Calu3 (cell line): ENCODE measurements at regions not wholly inside any gene's neighbourhood (a gene's known extent, or its start where the extent isn't known, plus 50 kb on each side); places are given as distances from the start of the nearest gene placed in this dataset.

ENCODE experiments used
- BruUV-seq: library from RNA; stranded (reverse); fragments of 400-500 nt; replicated peaks from 2 replicates; lab custom pipeline; 2021; lab: Mats Ljungman, UMichigan
- CTCF ChIA-PET: fragments of 300-600 bp; sonication (Branson Sonifier 250); formaldehyde crosslinking; loops from one replicate; lab custom pipeline; 2022; ENCODE audit warnings: antibody characterized with exemption; lab: Charles Lee
- DNase-seq: peaks from one replicate; pipeline ENCODE4 v3.0.0; 2022
- H3K27ac Mint-ChIP-seq: one replicate; pipeline ENCODE4 v1.8.0; 2022; ENCODE audit warnings: mixed read lengths; ENCODE audit not compliant: unreplicated experiment
- H3K27me3 Mint-ChIP-seq: one replicate; pipeline ENCODE4 v1.8.0; 2022; ENCODE audit warnings: mixed read lengths; ENCODE audit not compliant: unreplicated experiment
- H3K36me3 Mint-ChIP-seq: one replicate; pipeline ENCODE4 v1.8.0; 2022; ENCODE audit warnings: mild to moderate bottlenecking, moderate library complexity, mixed read lengths; ENCODE audit not compliant: insufficient read depth, unreplicated experiment
- H3K4me1 Mint-ChIP-seq: one replicate; pipeline ENCODE4 v1.8.0; 2022; ENCODE audit warnings: mild to moderate bottlenecking, low read depth, mixed read lengths; ENCODE audit not compliant: unreplicated experiment
- H3K4me3 Mint-ChIP-seq: one replicate; pipeline ENCODE4 v1.8.0; 2022; ENCODE audit warnings: mild to moderate bottlenecking, low read depth, moderate library complexity, mixed read lengths; ENCODE audit not compliant: unreplicated experiment
- H3K9me3 Mint-ChIP-seq: one replicate; pipeline ENCODE4 v1.8.0; 2022; ENCODE audit warnings: low read depth, mixed read lengths; ENCODE audit not compliant: unreplicated experiment
- CTCF ChIP-seq: fragments of 200-600 bp; IDR thresholded peaks from one replicate; pipeline ENCODE4 v1.8.0; 2022; ENCODE audit warnings: antibody characterized with exemption; ENCODE audit not compliant: unreplicated experiment
- intact Hi-C: fragments of 100-400 bp; cut with micrococcal nuclease; formaldehyde crosslinking; loops from one replicate; pipeline ENCODE4 v1.10.0; 2022; ENCODE audit not compliant: unreplicated experiment

- H3K36me3 Mint-ChIP-seq = peaks cover 5% of the 10 kb centered on the region
- H3K27ac Mint-ChIP-seq = no peak overlapping the region
- intact Hi-C loops = no loop called here
- BruUV-seq = no TSS peak
- CTCF ChIA-PET = no interaction called here
- no peak for TF ChIP-seq CTCF
- no peaks in the 10 kb centered on the region for H3K9me3 Mint-ChIP-seq
- no peak for DNase-seq
- H3K4me3 Mint-ChIP-seq = no peak overlapping the region
- no peaks in the 10 kb centered on the region for H3K4me1 Mint-ChIP-seq
- H3K27me3 Mint-ChIP-seq = peaks cover 70% of the 10 kb centered on the region
These were observed 64.7 kb downstream of the KLF15 start for GRCh38 chr3:126292318-126293070.

- CTCF ChIA-PET = no interaction called here
- no TSS peak for BruUV-seq
- Mint-ChIP-seq H3K27ac (no peak overlapping the region), H3K27me3 (peaks cover 70% of the 10 kb centered on the region), H3K9me3 (no peaks in the 10 kb centered on the region), H3K4me1 (no peaks in the 10 kb centered on the region), H3K36me3 (peaks cover 8% of the 10 kb centered on the region), H3K4me3 (no peak overlapping the region)
- intact Hi-C loops = no loop called here
- no peak for DNase-seq
- TF ChIP-seq CTCF = no peak
These were observed 65.7 kb downstream of the KLF15 start for GRCh38 chr3:126291537-126291936.

GRCh38 chr3:126291061-126291460 is 66.1 kb downstream of the KLF15 start:
- DNase-seq = no peak
- no peak overlapping the region for H3K27ac Mint-ChIP-seq

GRCh38 chr3:126290325-126290724 is 66.9 kb downstream of the KLF15 start:
- BruUV-seq = no TSS peak
- Mint-ChIP-seq H3K27me3 (peaks cover 70% of the 10 kb centered on the region), H3K36me3 (peaks cover 8% of the 10 kb centered on the region), H3K4me3 (no peak overlapping the region), H3K27ac (no peak overlapping the region), H3K4me1 (no peaks in the 10 kb centered on the region), H3K9me3 (no peaks in the 10 kb centered on the region)
- intact Hi-C loops = no loop called here
- DNase-seq = no peak
- CTCF ChIA-PET = no interaction called here
- TF ChIP-seq CTCF = no peak

More at GRCh38 chr3:126291061-126291460, 66.1 kb downstream of the KLF15 start:
- Mint-ChIP-seq H3K4me1 (no peaks in the 10 kb centered on the region), H3K9me3 (no peaks in the 10 kb centered on the region), H3K36me3 (peaks cover 8% of the 10 kb centered on the region), H3K27me3 (peaks cover 70% of the 10 kb centered on the region), H3K4me3 (no peak overlapping the region)
- CTCF ChIA-PET = no interaction called here
- intact Hi-C loops = no loop called here
- TF ChIP-seq CTCF = no peak
- no TSS peak for BruUV-seq
